Prostate gland (tissue), 2 donors: ENCODE measurements at regions not wholly inside any gene's neighbourhood (a gene's known extent, or its start where the extent isn't known, plus 50 kb on each side); places are given as distances from the start of the nearest gene placed in this dataset.

ENCODE experiments used
- POLR2A ChIP-seq: fragments of 450-650 bp; IDR thresholded peaks from one replicate; pipeline ENCODE4 v1.6.1; 2016; ENCODE audit warnings: antibody characterized with exemption, mild to moderate bottlenecking
- TF ChIP-seq, protein P1 (sequence below), 4 experiments: fragments of 200-600 bp in 2 of 4; fragments of 450-650 bp in 2 of 4; sonication (generic) in 2 of 4; IDR thresholded peaks; 1 replicate in 3 of 4; 2 replicates in 1 of 4; pipeline ENCODE4 v1.5.1; 2016 to 2019; ENCODE audit warnings: antibody characterized with exemption in 4 of 4, mild to moderate bottlenecking in 2 of 4, moderate library complexity in 2 of 4

DNA sequence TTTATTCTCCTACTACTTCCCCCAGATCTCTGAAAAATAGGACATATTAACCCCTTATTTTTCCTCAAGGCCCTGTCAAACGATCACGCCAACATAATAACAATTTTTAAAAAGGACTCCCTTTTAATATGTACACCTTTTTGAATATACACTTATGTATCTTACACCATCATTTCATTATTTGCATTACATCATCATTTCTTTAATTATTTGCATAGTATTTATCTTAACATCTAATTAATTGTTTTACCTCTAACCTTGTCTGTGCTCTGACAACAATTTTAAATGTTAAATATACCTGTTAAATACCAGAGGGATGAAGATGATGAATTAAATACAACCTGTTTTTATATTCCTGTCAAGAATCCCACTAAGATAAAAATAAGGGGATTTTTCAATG is 432.2 kb downstream of the PTPRC start:
- TF ChIP-seq, protein P1, sequence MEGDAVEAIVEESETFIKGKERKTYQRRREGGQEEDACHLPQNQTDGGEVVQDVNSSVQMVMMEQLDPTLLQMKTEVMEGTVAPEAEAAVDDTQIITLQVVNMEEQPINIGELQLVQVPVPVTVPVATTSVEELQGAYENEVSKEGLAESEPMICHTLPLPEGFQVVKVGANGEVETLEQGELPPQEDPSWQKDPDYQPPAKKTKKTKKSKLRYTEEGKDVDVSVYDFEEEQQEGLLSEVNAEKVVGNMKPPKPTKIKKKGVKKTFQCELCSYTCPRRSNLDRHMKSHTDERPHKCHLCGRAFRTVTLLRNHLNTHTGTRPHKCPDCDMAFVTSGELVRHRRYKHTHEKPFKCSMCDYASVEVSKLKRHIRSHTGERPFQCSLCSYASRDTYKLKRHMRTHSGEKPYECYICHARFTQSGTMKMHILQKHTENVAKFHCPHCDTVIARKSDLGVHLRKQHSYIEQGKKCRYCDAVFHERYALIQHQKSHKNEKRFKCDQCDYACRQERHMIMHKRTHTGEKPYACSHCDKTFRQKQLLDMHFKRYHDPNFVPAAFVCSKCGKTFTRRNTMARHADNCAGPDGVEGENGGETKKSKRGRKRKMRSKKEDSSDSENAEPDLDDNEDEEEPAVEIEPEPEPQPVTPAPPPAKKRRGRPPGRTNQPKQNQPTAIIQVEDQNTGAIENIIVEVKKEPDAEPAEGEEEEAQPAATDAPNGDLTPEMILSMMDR (IDR thresholded peaks at IDR 0.05): no peak
- TF ChIP-seq POLR2A: no peak
